GM12892 (cell line): ENCODE measurements at regions not wholly inside any gene's neighbourhood (a gene's known extent, or its start where the extent isn't known, plus 50 kb on each side); places are given as distances from the start of the nearest gene placed in this dataset.

Experiments used
- POLR2A ChIP-seq: IDR thresholded peaks from 2 replicates; pipeline ENCODE4 v1.6.1; 2011; ENCODE audit warnings: low read depth, low read length, control low read depth
- POLR2AphosphoS5 ChIP-seq: IDR thresholded peaks from 2 replicates; pipeline ENCODE4 v1.6.1; 2011; ENCODE audit warnings: low read depth, low read length, control low read depth
- TAF1 ChIP-seq: IDR thresholded peaks from 2 replicates; pipeline ENCODE4 v1.6.1; 2011; ENCODE audit warnings: low read depth, mild to moderate bottlenecking, control low read depth, low read length, borderline replicate concordance

- TF ChIP-seq POLR2AphosphoS5 (no peak), TAF1 (no peak), POLR2A (no peak)
These were observed 63.3 kb upstream of the TNRC6B start for GRCh38 chr22:40114411-40114810.
